ENCODE measurements at regions not wholly inside any gene's neighbourhood (a gene's known extent, or its start where the extent isn't known, plus 50 kb on each side); places are given as distances from the start of the nearest gene placed in this dataset.

- TF ChIP-seq POLR2A (IDR thresholded peaks at IDR 0.05; ENCODE audit: low read length) (no peak), GATA1 (IDR thresholded peaks at IDR 0.05; ENCODE audit: low read depth, low read length) (no peak)
These were observed 235.9 kb upstream of the GIMD1 start for GRCh38 chr4:106604319-106605051.
